ENCODE measurements at regions not wholly inside any gene's neighbourhood (a gene's known extent, or its start where the extent isn't known, plus 50 kb on each side); places are given as distances from the start of the nearest gene placed in this dataset.

DNA sequence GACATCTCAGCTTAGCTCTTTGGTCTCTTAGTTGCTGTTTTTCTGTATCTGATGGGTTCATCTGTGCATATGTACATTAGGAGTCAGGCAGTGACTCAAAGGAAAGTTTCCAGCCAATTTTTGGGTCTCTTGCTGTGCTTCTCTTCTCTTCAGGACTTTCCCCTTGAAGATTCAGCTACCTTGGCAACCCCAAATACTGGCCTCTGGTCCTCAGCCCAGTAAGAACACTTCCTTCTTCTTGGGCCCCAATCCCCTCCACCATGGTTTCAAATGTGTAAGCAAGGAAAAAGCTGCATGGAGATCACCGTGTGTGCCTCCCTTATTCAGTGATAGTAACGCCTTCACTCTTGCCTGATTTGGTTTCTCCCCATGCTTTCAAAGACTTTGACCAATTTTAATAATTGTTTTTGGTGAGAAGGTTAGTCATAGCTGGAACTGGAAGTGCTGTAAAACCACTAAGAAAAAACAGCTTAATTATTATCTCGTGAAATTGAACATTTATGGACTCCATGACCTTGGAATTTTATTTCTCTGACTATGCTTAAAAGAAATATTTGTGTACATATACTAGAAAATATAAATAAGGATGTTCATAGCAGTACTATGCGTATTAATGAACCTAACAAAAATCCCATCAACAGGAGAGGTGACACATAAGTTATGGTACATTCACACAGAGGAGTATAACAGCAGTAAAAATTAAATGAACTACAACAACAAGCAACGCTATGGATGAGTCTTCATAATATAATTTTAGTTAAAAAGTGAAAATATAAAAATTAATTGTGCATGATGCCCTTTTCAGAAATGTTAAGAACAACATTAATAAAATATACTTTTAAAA lies 125.3 kb upstream of the BCL6 start:
- dilution Hi-C loops (cut with MboI; ENCODE audit: extremely low pct_ligation_motif_present, low sequenced_read_pairs) (no loop called here), intact Hi-C loops (cut with micrococcal nuclease) (no loop called here)
- TF ChIP-seq EZH2 (IDR thresholded peaks at IDR 0.05; ENCODE audit: borderline replicate concordance, low read depth, low read length, severe bottlenecking) (no peak), FOS (IDR thresholded peaks at IDR 0.05; ENCODE audit: borderline replicate concordance, insufficient read depth, low read length) (no peak), POLR2A (IDR thresholded peaks at IDR 0.05; ENCODE audit: low read depth, low read length) (no peak), JUN (IDR thresholded peaks at IDR 0.05; ENCODE audit: borderline replicate concordance, insufficient read depth, insufficient read length, low read depth) (no peak), GATA2 (IDR thresholded peaks at IDR 0.05; ENCODE audit: insufficient read depth, insufficient read length, low read depth, low read length) (no peak), POLR2AphosphoS5 (IDR thresholded peaks at IDR 0.05; ENCODE audit: insufficient read depth, low read depth, low read length) (no peak), MYC (IDR thresholded peaks at IDR 0.05; ENCODE audit: low read depth, low read length) (no peak)
- TF ChIP-seq, protein P1, sequence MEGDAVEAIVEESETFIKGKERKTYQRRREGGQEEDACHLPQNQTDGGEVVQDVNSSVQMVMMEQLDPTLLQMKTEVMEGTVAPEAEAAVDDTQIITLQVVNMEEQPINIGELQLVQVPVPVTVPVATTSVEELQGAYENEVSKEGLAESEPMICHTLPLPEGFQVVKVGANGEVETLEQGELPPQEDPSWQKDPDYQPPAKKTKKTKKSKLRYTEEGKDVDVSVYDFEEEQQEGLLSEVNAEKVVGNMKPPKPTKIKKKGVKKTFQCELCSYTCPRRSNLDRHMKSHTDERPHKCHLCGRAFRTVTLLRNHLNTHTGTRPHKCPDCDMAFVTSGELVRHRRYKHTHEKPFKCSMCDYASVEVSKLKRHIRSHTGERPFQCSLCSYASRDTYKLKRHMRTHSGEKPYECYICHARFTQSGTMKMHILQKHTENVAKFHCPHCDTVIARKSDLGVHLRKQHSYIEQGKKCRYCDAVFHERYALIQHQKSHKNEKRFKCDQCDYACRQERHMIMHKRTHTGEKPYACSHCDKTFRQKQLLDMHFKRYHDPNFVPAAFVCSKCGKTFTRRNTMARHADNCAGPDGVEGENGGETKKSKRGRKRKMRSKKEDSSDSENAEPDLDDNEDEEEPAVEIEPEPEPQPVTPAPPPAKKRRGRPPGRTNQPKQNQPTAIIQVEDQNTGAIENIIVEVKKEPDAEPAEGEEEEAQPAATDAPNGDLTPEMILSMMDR (IDR thresholded peaks at IDR 0.05; ENCODE audit: extremely low read depth in 1 of 2, insufficient read depth in 1 of 2, low read depth in 1 of 2, low read length in 2 of 2), result no peak
- TF ChIP-seq, protein P2, sequence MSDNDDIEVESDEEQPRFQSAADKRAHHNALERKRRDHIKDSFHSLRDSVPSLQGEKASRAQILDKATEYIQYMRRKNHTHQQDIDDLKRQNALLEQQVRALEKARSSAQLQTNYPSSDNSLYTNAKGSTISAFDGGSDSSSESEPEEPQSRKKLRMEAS (IDR thresholded peaks at IDR 0.05; ENCODE audit: insufficient read depth, insufficient read length), result no peak
- no peaks in the 10 kb centered on the region for H3K9me3 ChIP-seq (replicated peaks; ENCODE audit: control insufficient read depth, insufficient read depth, low read length)
- H3K9ac ChIP-seq (replicated peaks; ENCODE audit: extremely low read depth, insufficient read depth, low read length), result no peak overlapping the region
- no peak overlapping the region for H2AFZ ChIP-seq (ENCODE audit: low read depth, low read length)
- BruUV-seq (replicated peaks), result no TSS peak
- no peak overlapping the region for H3K27ac ChIP-seq (ENCODE audit: insufficient read depth, low read depth, low read length)
- ChIA-PET CTCF (interaction anchor here (1.7 kb wide), 1 partner anchor 10 kb away, joined by 4 read pairs; no protein-coding TSS in a partner anchor), POLR2A (no interaction called here)
- H3K9me1 ChIP-seq (replicated peaks; ENCODE audit: control insufficient read depth, extremely low read depth, insufficient read depth, low read length), result no peaks in the 10 kb centered on the region
- H3K79me2 ChIP-seq (ENCODE audit: control insufficient read depth, insufficient read depth, low read length), result no peaks in the 10 kb centered on the region
- H3K27me3 ChIP-seq (ENCODE audit: control insufficient read depth in 2 of 2, insufficient read depth in 2 of 2, low read length in 2 of 2), result no peaks in the 10 kb centered on the region
- H3K4me3 ChIP-seq (replicated peaks in 1 of 3; ENCODE audit: insufficient read depth in 1 of 3, low read depth in 1 of 3, low read length in 3 of 3), result no peak overlapping the region
- FAIRE-seq, result no peak
- no peaks in the 10 kb centered on the region for H3K36me3 ChIP-seq (ENCODE audit: control insufficient read depth in 2 of 2, extremely low read depth in 1 of 2, insufficient read depth in 2 of 2, low read length in 2 of 2)
- H3K4me1 ChIP-seq (ENCODE audit: control insufficient read depth, extremely low read depth, insufficient read depth, low read length), result no peaks in the 10 kb centered on the region
- no peak overlapping the region for H3K4me2 ChIP-seq (ENCODE audit: insufficient read depth, low read length)
- DNase-seq (ENCODE audit: low read depth, low spot score), result no peak
- no peaks in the 10 kb centered on the region for H4K20me1 ChIP-seq (replicated peaks; ENCODE audit: control insufficient read depth, extremely low read depth, insufficient read depth, low read length)
